OCI-LY1 (cell line): ENCODE measurements at regions not wholly inside any gene's neighbourhood (a gene's known extent, or its start where the extent isn't known, plus 50 kb on each side); places are given as distances from the start of the nearest gene placed in this dataset.

Source experiments
- H2AFZ ChIP-seq: fragments of 200-600 bp; sonication (generic), shearing (Covaris generic); 2 replicates; pipeline ENCODE4 v1.6.0; 2014; ENCODE audit warnings: antibody characterized with exemption, mild to moderate bottlenecking, low read length
- H3F3A ChIP-seq: fragments of 200-600 bp; sonication (generic), shearing (Covaris generic); 2 replicates; pipeline ENCODE4 v1.6.0; 2014; ENCODE audit warnings: mild to moderate bottlenecking, antibody characterized with exemption, low read length, moderate library complexity; ENCODE audit not compliant: insufficient read depth
- H3K27ac ChIP-seq: fragments of 200-600 bp; sonication (generic); 2 replicates; pipeline ENCODE4 v1.5.1; 2014; ENCODE audit warnings: low read length, mixed run types, mild to moderate bottlenecking, low read depth; ENCODE audit not compliant: poor library complexity, severe bottlenecking
- H3K27me3 ChIP-seq: fragments of 200-600 bp; sonication (generic); 2 replicates; pipeline ENCODE4 v1.6.0; 2014; ENCODE audit warnings: antibody characterized with exemption, mild to moderate bottlenecking, low read length, moderate library complexity; ENCODE audit not compliant: insufficient read depth
- H3K36me3 ChIP-seq: fragments of 200-600 bp; sonication (generic); 2 replicates; pipeline ENCODE4 v1.6.1; 2014; ENCODE audit warnings: mild to moderate bottlenecking, antibody characterized with exemption, low read length, moderate library complexity, mixed read lengths; ENCODE audit not compliant: insufficient read depth
- H3K4me1 ChIP-seq: fragments of 200-600 bp; sonication (generic); 2 replicates; pipeline ENCODE4 v1.5.1; 2014; ENCODE audit warnings: mild to moderate bottlenecking, low read length, moderate library complexity; ENCODE audit not compliant: insufficient read depth, severe bottlenecking
- H3K4me2 ChIP-seq: fragments of 200-600 bp; sonication (generic), shearing (Covaris generic); 2 replicates; pipeline ENCODE4 v1.6.1; 2014; ENCODE audit warnings: low read length
- H3K4me3 ChIP-seq: fragments of 200-600 bp; sonication (generic); 2 replicates; pipeline ENCODE4 v1.5.1; 2014; ENCODE audit warnings: low read length, low read depth, mild to moderate bottlenecking, mixed read lengths; ENCODE audit not compliant: poor library complexity, severe bottlenecking
- H3K79me2 ChIP-seq: fragments of 200-600 bp; shearing (Covaris generic); 2 replicates; pipeline ENCODE4 v1.6.1; 2016; ENCODE audit warnings: mixed run types, low read length, mixed read lengths; ENCODE audit not compliant: insufficient read depth
- H3K9ac ChIP-seq: fragments of 200-600 bp; sonication (generic), shearing (Covaris generic); 2 replicates; pipeline ENCODE4 v1.6.1; 2014; ENCODE audit warnings: mild to moderate bottlenecking, low read length, mixed read lengths
- H3K9me2 ChIP-seq: fragments of 200-600 bp; sonication (generic), shearing (Covaris generic); 2 replicates; pipeline ENCODE4 v1.6.1; 2014; ENCODE audit warnings: low read depth, mild to moderate bottlenecking, low read length, mixed read lengths
- H3K9me3 ChIP-seq: fragments of 200-600 bp; shearing (Covaris generic); 2 replicates; pipeline ENCODE4 v1.6.1; 2014; ENCODE audit warnings: low read length, mixed read lengths
- H4K20me1 ChIP-seq: fragments of 200-600 bp; sonication (generic), shearing (Covaris generic); 2 replicates; pipeline ENCODE4 v1.6.0; 2016; ENCODE audit warnings: mild to moderate bottlenecking, low read length; ENCODE audit not compliant: insufficient read depth
- CTCF ChIP-seq: fragments of 200-600 bp; sonication (generic), shearing (Covaris generic); IDR thresholded peaks from 2 replicates; pipeline ENCODE4 v1.5.1; 2017; ENCODE audit warnings: mild to moderate bottlenecking, antibody characterized with exemption, low read length, moderate library complexity, mixed read lengths
- EZH2 ChIP-seq: fragments of 200-600 bp; sonication (generic), shearing (Covaris generic); IDR thresholded peaks from 2 replicates; pipeline ENCODE4 v1.8.0; 2017; ENCODE audit warnings: borderline replicate concordance, mixed run types, mild to moderate bottlenecking, antibody characterized with exemption, low read length, moderate library complexity, mixed read lengths

GRCh38 chr11:21810650-21811049, 382.2 kb upstream of the ANO5 start:
- Histone ChIP-seq H3K4me3 (no peak overlapping the region), H3K27me3 (no peaks in the 10 kb centered on the region), H3K9me3 (no peaks in the 10 kb centered on the region), H3K4me2 (no peak overlapping the region), H3K9me2 (no peaks in the 10 kb centered on the region), H2AFZ (0 out of 2 replicates have a peak overlapping the region, but pooled peaks have one; percentile 8), H3K9ac (no peak overlapping the region), H3K36me3 (no peaks in the 10 kb centered on the region), H3F3A (no peaks in the 10 kb centered on the region), H3K4me1 (no peaks in the 10 kb centered on the region), H4K20me1 (no peaks in the 10 kb centered on the region), H3K27ac (no peak overlapping the region), H3K79me2 (no peaks in the 10 kb centered on the region)
- TF ChIP-seq CTCF (no peak), EZH2 (no peak)

DNA sequence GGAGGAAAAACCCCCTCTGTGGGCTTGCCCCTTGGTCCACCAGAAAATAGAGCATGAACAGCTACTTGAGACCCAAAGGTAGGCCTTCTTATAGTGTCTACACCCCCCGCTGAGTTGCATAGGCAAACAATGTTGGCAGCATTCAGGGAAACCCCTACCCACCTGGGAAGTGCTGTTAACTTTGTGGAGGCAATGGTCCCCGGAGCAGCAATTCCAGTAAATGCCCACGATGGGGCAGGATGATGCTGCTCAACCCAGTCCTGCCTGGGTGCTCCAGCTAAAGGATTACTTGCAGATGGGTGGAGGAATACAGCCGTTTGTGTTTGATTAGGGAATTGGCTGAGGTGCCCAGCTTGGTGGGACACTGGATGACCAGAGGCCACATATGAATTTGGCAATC, 381.3 kb upstream of the ANO5 start:
- H3K9me2 ChIP-seq = no peaks in the 10 kb centered on the region
- H3K79me2 ChIP-seq = no peaks in the 10 kb centered on the region
- no peaks in the 10 kb centered on the region for H3K4me1 ChIP-seq
- H3K27ac ChIP-seq = no peak overlapping the region
- H3K9me3 ChIP-seq = no peaks in the 10 kb centered on the region
- H3K9ac ChIP-seq = no peak overlapping the region
- H2AFZ ChIP-seq = no peak overlapping the region
- no peaks in the 10 kb centered on the region for H3K36me3 ChIP-seq
- no peaks in the 10 kb centered on the region for H3F3A ChIP-seq
- H4K20me1 ChIP-seq = no peaks in the 10 kb centered on the region
- no peaks in the 10 kb centered on the region for H3K27me3 ChIP-seq
- H3K4me3 ChIP-seq = no peak overlapping the region
- H3K4me2 ChIP-seq = no peak overlapping the region
- TF ChIP-seq EZH2 (no peak), CTCF (no peak)

DNA sequence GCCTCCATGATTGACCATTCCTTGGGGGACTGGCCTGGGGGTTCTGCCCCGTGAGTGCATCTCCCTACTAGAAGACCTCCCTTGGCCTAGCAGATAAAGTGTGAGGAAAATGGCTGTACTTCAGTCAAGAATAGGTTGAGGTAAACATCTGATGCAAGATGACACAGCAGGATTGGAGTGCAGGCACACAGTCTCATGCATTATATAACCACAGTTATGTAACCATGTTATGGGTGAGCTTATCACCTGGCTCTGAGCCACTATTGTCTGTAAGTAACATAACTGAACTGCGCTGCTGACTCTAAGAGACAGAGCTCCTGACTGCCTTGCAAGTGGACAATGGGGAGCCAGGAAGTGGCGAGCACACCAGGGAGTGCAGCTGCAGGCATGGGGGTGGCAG, 378.7 kb upstream of the ANO5 start:
- Histone ChIP-seq H3K27me3 (no peaks in the 10 kb centered on the region), H3K9me3 (no peaks in the 10 kb centered on the region), H3K9me2 (no peaks in the 10 kb centered on the region), H3K4me3 (no peak overlapping the region), H3K9ac (no peak overlapping the region), H3K4me2 (no peak overlapping the region), H3F3A (no peaks in the 10 kb centered on the region), H2AFZ (no peak overlapping the region), H3K27ac (no peak overlapping the region), H4K20me1 (no peaks in the 10 kb centered on the region), H3K79me2 (no peaks in the 10 kb centered on the region), H3K4me1 (no peaks in the 10 kb centered on the region), H3K36me3 (no peaks in the 10 kb centered on the region)
- TF ChIP-seq EZH2 (no peak), CTCF (no peak)
